ENCODE measurements at regions not wholly inside any gene's neighbourhood (a gene's known extent, or its start where the extent isn't known, plus 50 kb on each side); places are given as distances from the start of the nearest gene placed in this dataset.

DNA sequence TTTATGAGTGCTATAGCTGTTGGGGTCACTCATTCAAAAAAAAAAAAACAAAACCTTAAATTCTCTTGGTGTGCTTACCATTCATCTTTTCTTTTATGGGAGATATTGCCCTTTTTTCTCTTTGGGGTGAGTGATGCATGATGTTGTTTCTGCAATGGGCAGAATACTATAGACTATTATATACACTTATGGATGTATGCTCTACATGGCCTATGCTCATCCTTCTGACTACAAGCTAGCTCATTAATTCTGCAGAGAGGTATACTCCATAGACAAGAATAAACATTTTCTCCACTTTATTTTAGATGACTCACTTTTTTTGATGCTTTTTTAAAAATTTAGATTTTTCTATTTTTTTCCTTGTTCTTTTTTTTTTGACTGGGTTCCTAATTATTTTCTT, 160.3 kb upstream of the ANK2 start:
- in situ Hi-C loops (cut with MboI; ENCODE audit: low sequenced_read_pairs), result no loop called here

DNA sequence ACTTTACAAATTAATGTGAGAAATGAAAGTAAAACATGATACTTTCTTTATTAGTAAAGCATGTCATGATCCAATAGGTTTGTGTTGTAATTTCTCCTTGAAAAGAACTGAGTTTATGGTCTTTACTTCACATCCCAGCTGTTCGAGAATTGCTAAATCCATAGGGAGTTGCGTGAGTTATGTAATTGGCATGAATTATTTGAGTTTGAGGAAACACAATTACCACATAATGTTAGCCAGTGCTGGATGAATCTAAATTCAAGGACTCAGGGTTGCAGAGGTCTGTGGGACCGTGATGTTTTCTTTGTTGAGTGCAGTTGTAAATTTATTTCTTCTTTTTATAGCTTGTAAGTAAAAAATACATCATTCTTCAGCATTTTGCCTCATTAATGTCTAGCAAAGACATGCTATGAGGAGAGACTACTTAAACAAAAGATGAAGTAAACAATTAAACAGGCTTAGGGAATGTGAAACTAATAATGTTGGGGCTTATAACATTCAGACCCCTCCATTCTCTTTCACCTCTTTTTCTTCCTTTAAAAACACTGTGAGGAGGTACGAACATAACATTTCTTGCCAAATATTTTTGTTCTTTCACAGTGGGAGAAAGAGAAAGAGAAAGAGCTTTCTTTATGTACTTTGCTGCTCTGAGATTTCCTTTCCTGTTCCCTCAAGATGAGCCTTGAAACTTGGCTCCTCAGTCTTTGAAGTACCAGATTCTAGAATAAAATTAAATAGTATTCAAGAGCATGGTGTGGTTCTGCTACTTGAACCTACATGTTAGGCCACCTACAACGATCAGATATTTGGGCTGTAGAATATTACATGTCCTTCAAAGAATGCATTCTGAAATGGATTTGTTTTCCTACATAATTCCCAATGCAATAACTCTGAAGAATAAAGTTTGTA, 159.6 kb upstream of the ANK2 start:
- in situ Hi-C loops (cut with MboI; ENCODE audit: low sequenced_read_pairs), result no loop called here

DNA sequence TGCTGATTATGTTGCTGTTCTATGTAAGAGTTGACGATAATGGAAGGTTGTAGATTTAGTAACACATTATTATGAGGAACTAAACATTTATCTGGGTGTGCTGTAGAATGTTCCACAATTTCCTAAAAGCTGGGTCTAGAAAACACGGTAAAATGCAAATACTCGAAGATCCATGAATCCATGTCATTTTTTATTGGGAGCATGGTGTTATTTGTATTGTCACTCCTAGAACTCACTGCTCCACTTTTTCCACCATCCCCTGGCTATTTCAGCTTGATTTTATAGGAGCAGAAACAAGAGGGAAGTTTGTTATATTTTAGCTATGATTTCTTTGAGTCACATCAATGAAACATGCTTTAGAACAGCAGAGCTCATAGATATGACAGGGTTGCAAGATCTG, 155.0 kb upstream of the ANK2 start:
- in situ Hi-C loops (cut with MboI; ENCODE audit: low sequenced_read_pairs), result no loop called here

DNA sequence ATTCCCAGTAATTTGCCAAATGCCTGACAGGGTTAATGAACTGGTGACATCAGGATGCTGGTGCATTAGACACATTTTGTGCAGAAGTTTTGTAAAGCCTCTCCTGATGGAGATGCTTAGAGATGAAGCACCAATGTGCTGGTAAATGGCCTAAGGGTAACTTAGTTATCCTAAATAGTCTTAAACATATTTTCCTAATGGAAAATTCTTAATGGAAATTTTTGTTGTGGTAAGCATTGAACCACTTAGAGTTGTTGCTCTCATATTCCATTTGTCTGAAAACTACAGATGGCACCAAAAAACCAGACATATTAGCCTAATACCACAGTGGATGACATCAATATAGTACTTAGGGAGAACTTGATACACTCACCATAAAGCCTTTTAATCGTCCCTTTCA, 154.5 kb upstream of the ANK2 start:
- in situ Hi-C loops (cut with MboI; ENCODE audit: low sequenced_read_pairs), result no loop called here

DNA sequence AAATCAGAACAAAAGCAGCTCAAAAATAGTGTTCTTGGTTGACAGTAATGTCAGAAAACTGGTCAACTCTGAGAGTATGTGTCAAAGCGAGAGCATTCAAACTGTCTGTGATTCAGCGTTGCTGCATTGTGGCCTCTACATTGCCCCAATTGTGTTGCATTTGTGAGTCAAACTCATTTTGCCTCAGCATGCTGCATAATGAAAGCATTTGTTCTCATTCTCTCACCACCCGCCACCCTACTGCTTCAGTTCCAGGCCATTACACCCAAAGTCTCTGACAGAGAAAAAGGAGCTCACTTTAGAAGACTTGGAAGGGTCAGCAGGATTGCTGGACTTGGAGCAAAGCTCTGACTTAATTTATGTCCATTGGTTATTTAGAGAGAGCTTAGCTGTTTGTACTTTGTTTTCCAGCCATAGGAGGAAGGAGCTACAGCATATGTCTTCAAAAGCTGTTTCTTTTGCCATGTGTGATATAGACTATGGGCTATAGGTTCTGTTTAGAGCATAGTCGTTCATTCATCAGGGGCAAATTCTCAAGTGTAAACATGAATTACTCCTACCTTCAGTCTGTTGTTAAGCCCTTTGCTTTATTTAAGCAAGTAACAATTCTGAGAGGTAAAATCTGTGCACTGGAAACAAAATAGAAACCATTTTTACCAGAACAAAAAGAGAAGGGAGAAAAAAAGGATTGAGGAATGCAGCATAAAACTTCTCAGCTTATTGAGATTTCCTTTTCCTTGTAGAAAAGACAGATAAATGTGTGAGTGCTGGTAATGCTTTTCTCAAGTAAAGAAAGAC, 153.4 kb upstream of the ANK2 start:
- in situ Hi-C loops (cut with MboI; ENCODE audit: low sequenced_read_pairs), result no loop called here

DNA sequence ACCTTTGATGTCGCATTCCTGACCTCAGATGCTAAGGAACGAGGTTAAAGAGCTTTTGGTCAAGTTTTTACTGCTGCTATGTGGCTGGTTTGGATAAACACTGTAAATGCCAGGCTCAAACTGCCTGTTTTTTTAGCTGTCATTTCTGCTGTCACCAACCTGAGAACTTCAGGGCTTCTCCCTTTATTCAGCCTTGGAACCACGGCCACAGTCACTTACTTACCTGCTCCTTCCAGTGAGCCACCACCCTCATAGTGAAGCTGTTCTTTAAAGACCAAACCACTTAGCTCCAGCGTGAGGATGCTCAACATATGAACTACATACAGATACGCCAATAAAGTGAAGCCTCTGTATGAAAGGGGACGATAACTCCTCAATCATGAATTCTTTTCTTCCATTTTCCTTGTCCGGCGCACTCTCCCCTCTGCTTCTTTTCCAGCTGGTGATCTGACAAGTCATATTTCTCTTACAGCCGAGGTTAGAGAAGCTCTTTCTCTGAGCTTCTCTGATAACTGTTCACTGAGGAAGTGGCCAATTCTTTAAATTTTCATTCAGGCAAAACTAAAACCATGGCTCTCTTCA, 152.8 kb upstream of the ANK2 start:
- in situ Hi-C loops (cut with MboI; ENCODE audit: low sequenced_read_pairs), result no loop called here

DNA sequence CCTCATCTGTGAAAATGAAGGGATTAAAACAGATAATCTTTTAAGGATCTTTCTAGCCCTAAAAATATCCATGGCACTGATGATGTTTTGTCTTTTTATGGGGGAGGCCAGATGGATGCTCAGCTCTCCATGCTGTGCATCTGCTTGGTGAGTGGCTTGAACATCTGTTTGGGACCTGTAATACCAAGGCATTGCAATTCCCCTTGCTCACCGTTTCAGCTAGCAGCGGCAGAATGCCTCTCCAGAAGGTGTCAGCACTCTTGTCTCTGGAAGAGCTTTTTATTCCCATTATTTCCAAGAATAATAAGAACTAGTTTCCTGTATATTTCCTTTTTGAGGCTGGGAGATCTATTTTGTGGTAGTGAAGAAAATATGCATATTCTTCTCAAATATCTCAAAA, 151.9 kb upstream of the ANK2 start:
- in situ Hi-C loops (cut with MboI; ENCODE audit: low sequenced_read_pairs), result no loop called here

DNA sequence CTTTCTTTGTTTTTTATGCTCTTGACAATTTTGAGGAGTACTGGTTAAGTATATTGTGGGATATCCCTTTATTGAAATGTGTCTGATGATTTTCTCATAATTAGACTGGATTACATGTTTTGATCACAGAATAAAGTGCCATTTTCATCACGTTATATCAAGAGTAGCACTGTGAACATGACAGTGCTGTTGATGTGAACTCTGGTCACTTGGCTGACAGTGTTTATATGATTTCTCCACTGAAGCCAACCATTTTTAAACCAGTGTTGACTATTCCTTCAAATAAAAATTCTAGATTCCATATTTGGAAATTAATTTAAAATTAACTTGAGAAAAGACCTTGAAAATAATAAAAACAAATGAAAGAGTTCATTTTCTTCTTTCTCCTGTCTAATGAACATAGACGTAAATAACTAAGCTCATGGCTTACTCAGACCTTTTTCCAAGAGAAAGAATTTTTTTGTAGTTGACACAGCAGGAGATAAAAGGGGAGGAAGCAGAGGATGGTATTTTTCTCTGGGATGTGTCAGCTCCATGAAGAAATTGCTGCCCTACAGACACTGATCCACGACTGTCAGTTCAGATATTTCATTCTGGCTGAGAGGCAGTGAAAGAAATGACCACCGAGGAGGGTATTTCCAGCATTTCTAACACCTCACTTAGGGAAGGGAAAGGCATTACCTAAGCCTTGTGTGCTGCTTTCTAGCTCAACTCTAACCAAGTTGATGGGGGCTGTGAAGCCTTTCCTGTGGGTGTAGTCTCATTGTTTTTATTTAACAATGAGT, 150.9 kb upstream of the ANK2 start:
- in situ Hi-C loops (cut with MboI; ENCODE audit: low sequenced_read_pairs), result no loop called here

DNA sequence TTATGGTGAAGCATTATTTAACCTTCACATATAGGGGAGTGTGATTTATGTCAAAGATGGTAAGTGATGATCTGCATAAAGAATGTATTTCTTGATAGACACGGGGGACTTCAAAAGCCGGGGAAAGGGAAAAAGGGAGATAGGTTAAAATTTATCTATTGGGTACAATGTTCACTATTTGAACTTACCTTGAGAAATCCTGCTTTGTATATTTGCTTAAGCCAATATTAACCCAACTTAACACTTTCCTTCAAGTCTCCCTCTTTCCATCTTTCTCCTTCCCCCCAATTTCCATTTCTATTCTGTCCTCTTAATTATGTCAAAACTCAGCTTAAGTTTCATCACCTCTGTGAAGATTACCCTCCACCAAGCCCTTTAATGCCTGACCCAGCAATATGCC, 149.0 kb upstream of the ANK2 start:
- in situ Hi-C loops (cut with MboI; ENCODE audit: low sequenced_read_pairs), result no loop called here

DNA sequence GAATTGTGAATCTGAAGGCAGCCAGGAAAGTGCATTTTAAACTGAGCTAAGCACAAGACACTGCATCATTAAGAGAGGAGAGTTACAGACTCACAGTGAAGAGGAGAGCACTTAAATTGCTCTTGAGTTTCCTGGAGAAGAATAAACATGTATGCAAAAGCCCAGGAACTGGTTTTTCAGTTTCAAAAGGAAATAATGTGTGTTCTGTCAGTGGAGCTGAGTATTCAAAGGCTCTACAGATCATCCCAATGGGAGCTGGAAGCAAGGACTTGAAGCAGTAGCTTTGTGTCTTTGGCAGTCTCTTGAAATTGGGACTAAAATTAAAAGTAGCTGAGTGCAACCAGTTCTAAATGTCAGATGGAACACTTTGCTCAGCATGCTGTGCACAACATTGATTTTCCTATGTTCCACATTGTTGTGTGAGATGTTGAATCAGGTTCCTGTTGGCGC, 147.5 kb upstream of the ANK2 start:
- in situ Hi-C loops (cut with MboI; ENCODE audit: low sequenced_read_pairs), result no loop called here

DNA sequence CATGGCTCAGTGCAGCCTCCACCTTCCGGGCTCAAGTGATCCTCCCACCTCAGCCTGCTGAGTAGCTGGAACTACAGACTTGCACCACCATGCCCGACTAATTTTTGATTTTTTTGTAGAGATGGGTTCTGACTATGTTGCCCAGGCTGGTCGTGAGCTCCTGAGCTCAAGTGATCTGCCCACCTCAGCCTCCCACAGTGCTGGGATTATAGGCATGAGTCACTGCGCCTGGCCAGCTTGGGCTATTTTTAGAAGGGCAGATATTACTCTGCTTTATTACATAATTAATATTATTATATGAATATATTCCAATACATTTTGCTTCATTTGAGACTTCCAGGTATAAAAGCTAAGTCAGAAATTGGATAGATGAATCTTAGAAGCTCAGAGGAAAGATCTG, 143.7 kb upstream of the ANK2 start:
- in situ Hi-C loops (cut with MboI; ENCODE audit: low sequenced_read_pairs), result no loop called here

DNA sequence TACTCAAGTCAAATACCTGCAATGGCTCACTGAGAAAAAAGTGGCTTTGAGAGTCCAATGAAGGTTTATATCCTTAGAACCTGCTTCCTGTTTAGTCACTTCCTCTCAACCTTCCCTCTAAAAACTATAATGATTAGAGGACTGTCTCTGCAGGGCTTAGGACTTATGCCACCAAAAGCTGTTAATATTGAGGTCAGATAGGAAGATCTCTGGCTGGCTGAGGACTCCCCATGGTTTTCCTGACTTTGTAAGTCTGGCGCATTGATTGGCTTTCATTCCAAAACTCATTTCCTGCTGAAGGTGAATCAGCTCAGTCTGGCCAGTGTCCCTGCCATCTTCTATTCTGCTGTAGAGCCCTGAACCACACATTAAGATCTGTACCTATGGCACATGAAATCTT, 140.9 kb upstream of the ANK2 start:
- in situ Hi-C loops (cut with MboI; ENCODE audit: low sequenced_read_pairs), result no loop called here

DNA sequence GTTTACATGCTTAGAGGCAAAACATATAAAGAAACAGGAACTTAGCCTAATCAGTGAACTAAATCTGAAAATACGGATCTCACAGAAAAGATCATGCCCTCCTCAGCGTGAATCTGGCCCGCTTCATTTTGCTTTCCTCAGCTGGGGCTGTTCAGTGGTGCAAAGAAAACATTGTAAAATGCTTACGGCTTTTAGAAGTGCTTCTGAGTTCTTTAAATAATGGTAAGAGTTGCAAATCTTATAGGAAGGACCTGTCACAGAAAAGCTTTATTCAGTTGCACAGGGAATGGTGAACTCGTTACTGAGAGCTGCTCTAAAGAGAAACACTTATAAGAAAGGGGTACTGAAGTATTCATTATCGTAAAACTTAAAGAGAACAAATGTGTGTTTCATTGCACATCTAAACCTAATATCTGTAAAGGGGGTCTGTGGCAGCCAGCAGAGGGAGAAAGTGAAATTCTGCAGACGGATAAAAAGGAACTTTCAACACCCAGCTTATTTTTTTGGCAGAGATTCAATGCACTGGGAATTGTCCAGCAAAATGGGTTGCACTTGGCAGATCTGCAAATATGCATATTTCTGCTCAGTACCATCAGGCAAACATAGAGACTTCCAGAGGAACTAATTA, 139.2 kb upstream of the ANK2 start:
- in situ Hi-C loops (cut with MboI; ENCODE audit: low sequenced_read_pairs), result no loop called here

DNA sequence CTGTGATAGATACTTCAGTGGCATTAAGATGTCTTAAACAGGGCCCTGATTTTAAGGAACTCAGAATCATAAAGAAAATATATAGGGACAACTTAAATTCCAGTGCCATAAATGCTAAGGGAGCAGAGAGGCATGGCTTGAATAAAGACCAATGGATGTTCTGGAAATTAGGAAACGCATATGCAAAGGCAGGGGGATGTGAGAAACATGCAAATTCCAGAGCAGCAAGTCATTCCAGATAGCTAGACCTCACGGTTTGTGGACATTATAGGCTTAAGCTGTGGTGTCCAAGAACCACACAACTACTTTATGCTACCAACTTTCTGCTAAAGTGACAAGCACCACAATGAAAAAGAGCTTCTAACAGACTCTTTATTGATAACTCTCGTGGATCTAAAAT, 132.6 kb upstream of the ANK2 start:
- in situ Hi-C loops (cut with MboI; ENCODE audit: low sequenced_read_pairs), result no loop called here

DNA sequence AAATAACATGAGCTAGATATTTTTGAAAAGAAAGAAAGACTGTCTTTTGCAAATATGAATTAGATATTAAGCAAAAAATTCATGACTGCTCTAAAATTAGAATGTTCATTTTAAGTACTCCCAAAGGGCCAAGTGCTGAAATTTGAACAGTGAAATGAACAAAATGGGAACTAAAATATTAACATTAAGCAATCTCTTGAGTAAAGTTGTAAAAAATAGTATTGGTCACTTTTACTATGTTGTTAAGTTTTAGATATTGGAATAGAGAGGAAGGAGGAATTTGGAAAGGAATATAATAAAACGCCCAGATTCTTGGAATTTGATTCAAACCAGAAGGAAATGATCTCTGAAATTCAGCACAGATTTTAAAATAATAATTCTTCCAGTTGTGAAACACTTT, 125.9 kb upstream of the ANK2 start:
- in situ Hi-C loops (cut with MboI; ENCODE audit: low sequenced_read_pairs), result no loop called here

DNA sequence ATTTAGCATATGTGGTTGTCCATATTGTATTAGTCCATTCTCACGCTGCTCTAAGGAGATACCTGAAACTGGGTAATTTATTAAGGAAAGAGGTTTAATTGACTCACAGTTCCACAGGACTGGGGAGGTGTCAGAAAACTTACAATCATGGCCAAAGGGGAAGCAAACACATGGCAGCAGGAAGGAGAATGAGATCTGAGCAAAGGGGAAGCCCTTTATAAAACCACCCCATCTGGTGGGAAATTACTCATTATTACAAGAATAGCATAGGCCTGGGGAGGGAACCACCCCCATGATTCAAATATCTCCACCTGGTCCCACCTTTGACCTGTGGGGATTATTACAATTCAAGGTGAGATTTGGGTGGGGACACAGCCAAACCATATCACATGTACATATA, 122.6 kb upstream of the ANK2 start:
- in situ Hi-C loops (cut with MboI; ENCODE audit: low sequenced_read_pairs), result loop anchor here (25.0 kb wide), 1 partner anchor 290 kb away; the partner anchor contains the start of genes LARP7 and ZGRF1

DNA sequence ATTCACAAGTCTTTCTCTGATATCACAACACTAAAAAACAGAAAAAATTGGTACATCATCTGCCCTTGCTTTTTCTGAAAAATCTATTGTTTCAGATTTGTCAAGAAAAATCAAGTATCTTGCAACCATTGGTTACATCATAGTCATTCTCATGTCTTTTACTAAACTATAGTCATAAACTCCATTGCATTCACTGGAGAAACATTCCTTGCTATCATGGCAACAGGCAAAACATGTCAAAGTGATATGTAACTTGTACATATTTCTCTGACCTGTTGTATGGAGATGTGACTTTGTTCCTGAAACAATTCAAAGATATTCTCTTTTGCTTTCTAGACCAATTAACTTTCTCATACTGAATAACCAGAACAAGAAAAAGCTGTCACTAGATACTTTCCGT, 121.9 kb upstream of the ANK2 start:
- in situ Hi-C loops (cut with MboI; ENCODE audit: low sequenced_read_pairs), result loop anchor here (25.0 kb wide), 1 partner anchor 290 kb away; the partner anchor contains the start of genes LARP7 and ZGRF1

DNA sequence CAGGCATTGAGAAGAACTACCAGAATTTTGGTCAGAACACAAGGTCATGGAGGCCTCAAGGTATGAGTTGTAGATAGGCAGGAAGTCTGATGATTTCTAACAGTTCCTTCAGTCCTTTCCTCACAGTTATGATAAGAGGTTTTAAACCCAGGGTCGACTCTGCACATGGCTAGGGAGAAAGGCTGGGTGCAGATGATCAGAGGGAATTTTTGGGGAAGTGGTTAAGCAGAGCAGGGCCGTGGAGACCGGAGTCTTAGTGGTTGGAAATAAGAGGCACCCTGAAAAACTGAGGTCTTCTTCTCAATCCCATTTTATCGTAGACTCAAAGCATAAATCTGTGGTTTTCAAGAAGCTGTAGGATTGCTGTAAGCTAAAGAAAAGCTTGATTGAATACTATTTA, 118.5 kb upstream of the ANK2 start:
- in situ Hi-C loops (cut with MboI; ENCODE audit: low sequenced_read_pairs), result loop anchor here (25.0 kb wide), 1 partner anchor 294 kb away; the partner anchor contains the start of genes LARP7 and ZGRF1

DNA sequence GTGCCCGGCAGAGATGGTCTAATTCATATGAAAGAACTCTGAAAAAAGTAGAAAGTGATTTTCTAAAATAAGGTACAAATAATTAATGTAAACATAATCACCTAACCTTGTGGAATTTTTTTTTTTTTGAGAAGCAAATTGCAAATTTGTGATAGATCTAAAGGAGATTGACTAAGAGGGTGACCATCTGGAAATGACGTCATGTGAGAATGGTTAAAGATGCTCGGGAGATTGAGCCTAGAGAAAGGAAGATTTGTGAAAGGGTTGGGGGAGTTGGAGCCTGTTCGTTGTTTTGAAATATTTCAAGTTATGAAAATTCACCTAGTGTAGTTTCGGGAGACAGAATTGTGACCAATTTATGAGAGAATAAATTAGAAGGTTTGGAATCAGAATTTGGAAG, 115.7 kb upstream of the ANK2 start:
- in situ Hi-C loops (cut with MboI; ENCODE audit: low sequenced_read_pairs), result loop anchor here (25.0 kb wide), 1 partner anchor 296 kb away; the partner anchor contains the start of genes LARP7 and ZGRF1

DNA sequence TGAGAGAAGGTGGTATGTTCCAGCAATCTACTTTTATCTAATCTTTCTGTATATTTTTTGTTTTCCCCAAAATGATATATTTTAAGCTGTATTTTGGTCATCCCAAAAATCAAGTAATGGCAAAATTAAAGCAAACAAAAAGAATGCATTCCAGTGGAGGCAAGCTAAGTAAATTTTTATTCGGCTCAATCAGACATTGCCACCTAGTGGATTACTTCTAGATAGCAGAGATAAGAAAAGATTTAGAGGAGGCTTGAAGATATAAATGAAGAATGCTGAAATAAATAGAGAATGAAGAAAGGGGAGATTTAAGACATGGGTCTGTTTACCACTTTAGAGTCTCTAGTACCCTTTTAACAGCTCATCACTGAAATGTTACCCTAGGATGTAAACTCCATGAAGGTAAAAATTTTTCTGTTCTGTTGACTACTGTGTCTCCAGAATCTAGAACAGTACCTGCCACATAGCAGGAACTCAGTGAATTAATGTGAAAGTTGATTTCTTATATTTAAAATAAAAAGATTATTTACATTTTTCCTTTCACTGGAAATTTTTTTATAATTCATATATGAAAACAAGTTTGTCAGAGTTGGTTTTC, 110.9 kb upstream of the ANK2 start:
- in situ Hi-C loops (cut with MboI; ENCODE audit: low sequenced_read_pairs), result loop anchor here (25.0 kb wide), 1 partner anchor 301 kb away; the partner anchor contains the start of genes LARP7 and ZGRF1

Measured in HL-60/S4 (cell line).